WTC11 (cell line): ENCODE measurements at regions not wholly inside any gene's neighbourhood (a gene's known extent, or its start where the extent isn't known, plus 50 kb on each side); places are given as distances from the start of the nearest gene placed in this dataset.

ENCODE experiments used
- AFF4 ChIP-seq: sonication (generic); formaldehyde crosslinking; IDR thresholded peaks from 2 replicates; pipeline ENCODE4 v1.8.1; 2023; ENCODE audit warnings: mild to moderate bottlenecking, missing genetic modification reagents, borderline replicate concordance
- ATF3 ChIP-seq: sonication (generic); formaldehyde crosslinking; conservative IDR thresholded peaks from 2 replicates; pipeline ENCODE4 v1.8.1; 2022; ENCODE audit warnings: mild to moderate bottlenecking, missing genetic modification reagents
- ELF4 ChIP-seq: sonication (generic); formaldehyde crosslinking; IDR thresholded peaks from 2 replicates; pipeline ENCODE4 v1.8.1; 2022; ENCODE audit warnings: low read depth, mild to moderate bottlenecking, moderate library complexity, missing genetic modification reagents
- GABPB1 ChIP-seq: sonication (generic); formaldehyde crosslinking; IDR thresholded peaks from 2 replicates; pipeline ENCODE4 v1.8.1; 2023; ENCODE audit warnings: mild to moderate bottlenecking, missing genetic modification reagents
- STAT6 ChIP-seq: sonication (generic); formaldehyde crosslinking; conservative IDR thresholded peaks from 2 replicates; pipeline ENCODE4 v1.8.1; 2023; ENCODE audit warnings: mild to moderate bottlenecking, low read depth, missing genetic modification reagents, moderate library complexity
- TCF7 ChIP-seq: sonication (generic); formaldehyde crosslinking; IDR thresholded peaks from 2 replicates; pipeline ENCODE4 v1.8.0; 2022; ENCODE audit warnings: mild to moderate bottlenecking, low read depth, missing genetic modification reagents, moderate library complexity
- ZNF138 ChIP-seq: sonication (generic); formaldehyde crosslinking; conservative IDR thresholded peaks from 2 replicates; pipeline ENCODE4 v1.8.1; 2022; ENCODE audit warnings: mild to moderate bottlenecking, moderate library complexity, missing genetic modification reagents
- ZNF512 ChIP-seq: sonication (generic); formaldehyde crosslinking; IDR thresholded peaks from 2 replicates; pipeline ENCODE4 v1.8.1; 2022; ENCODE audit warnings: missing genetic modification reagents, borderline replicate concordance
- TF ChIP-seq, protein P1 (sequence below): sonication (generic); formaldehyde crosslinking; IDR thresholded peaks from 2 replicates; pipeline ENCODE4 v1.8.0; 2023; ENCODE audit warnings: missing genetic modification reagents, mild to moderate bottlenecking, borderline replicate concordance
- TF ChIP-seq, protein P2 (sequence below): fragments of 200-600 bp; IDR thresholded peaks from 2 replicates; pipeline ENCODE4 v1.8.0; 2022; ENCODE audit warnings: antibody characterized with exemption
- TF ChIP-seq, protein P3 (sequence below): sonication (generic); formaldehyde crosslinking; IDR thresholded peaks from 2 replicates; pipeline ENCODE4 v1.8.1; 2022; ENCODE audit warnings: low read depth, mild to moderate bottlenecking, moderate library complexity, missing genetic modification reagents, borderline replicate concordance

DNA sequence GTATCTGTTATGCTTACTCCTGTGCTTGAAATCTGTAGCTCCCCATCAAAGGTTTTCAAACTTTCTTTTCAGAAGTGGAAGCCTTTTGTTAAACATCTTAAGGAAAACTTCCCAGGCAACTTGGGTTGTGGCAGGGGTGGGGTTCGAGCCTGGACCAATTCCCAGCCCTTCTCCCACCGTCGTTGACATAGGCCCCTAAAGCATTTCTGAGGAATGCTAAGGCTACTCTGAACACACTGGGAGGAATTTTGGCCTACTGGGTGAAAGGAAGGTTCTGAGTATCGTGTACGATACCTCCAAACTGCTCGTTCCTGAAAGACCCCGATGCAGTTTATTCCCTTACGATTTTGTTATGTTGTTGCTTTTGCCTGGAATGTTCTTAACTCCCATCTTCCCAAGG, 56.1 kb upstream of the PMFBP1 start:
- TF ChIP-seq, protein P1, sequence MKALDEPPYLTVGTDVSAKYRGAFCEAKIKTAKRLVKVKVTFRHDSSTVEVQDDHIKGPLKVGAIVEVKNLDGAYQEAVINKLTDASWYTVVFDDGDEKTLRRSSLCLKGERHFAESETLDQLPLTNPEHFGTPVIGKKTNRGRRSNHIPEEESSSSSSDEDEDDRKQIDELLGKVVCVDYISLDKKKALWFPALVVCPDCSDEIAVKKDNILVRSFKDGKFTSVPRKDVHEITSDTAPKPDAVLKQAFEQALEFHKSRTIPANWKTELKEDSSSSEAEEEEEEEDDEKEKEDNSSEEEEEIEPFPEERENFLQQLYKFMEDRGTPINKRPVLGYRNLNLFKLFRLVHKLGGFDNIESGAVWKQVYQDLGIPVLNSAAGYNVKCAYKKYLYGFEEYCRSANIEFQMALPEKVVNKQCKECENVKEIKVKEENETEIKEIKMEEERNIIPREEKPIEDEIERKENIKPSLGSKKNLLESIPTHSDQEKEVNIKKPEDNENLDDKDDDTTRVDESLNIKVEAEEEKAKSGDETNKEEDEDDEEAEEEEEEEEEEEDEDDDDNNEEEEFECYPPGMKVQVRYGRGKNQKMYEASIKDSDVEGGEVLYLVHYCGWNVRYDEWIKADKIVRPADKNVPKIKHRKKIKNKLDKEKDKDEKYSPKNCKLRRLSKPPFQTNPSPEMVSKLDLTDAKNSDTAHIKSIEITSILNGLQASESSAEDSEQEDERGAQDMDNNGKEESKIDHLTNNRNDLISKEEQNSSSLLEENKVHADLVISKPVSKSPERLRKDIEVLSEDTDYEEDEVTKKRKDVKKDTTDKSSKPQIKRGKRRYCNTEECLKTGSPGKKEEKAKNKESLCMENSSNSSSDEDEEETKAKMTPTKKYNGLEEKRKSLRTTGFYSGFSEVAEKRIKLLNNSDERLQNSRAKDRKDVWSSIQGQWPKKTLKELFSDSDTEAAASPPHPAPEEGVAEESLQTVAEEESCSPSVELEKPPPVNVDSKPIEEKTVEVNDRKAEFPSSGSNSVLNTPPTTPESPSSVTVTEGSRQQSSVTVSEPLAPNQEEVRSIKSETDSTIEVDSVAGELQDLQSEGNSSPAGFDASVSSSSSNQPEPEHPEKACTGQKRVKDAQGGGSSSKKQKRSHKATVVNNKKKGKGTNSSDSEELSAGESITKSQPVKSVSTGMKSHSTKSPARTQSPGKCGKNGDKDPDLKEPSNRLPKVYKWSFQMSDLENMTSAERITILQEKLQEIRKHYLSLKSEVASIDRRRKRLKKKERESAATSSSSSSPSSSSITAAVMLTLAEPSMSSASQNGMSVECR (CRISPR knock-in tag) = no peak
- TF ChIP-seq TCF7 (CRISPR knock-in tag) (no peak), STAT6 (no peak), ZNF138 (no peak), GABPB1 (no peak), AFF4 (CRISPR knock-in tag) (no peak), ZNF512 (no peak), ELF4 (CRISPR knock-in tag) (no peak), ATF3 (CRISPR knock-in tag) (no peak)
- TF ChIP-seq, protein P2, sequence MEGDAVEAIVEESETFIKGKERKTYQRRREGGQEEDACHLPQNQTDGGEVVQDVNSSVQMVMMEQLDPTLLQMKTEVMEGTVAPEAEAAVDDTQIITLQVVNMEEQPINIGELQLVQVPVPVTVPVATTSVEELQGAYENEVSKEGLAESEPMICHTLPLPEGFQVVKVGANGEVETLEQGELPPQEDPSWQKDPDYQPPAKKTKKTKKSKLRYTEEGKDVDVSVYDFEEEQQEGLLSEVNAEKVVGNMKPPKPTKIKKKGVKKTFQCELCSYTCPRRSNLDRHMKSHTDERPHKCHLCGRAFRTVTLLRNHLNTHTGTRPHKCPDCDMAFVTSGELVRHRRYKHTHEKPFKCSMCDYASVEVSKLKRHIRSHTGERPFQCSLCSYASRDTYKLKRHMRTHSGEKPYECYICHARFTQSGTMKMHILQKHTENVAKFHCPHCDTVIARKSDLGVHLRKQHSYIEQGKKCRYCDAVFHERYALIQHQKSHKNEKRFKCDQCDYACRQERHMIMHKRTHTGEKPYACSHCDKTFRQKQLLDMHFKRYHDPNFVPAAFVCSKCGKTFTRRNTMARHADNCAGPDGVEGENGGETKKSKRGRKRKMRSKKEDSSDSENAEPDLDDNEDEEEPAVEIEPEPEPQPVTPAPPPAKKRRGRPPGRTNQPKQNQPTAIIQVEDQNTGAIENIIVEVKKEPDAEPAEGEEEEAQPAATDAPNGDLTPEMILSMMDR = no peak
- TF ChIP-seq, protein P3, sequence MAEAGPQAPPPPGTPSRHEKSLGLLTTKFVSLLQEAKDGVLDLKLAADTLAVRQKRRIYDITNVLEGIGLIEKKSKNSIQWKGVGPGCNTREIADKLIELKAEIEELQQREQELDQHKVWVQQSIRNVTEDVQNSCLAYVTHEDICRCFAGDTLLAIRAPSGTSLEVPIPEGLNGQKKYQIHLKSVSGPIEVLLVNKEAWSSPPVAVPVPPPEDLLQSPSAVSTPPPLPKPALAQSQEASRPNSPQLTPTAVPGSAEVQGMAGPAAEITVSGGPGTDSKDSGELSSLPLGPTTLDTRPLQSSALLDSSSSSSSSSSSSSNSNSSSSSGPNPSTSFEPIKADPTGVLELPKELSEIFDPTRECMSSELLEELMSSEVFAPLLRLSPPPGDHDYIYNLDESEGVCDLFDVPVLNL (CRISPR knock-in tag) = no peak
